ENCODE measurements at regions not wholly inside any gene's neighbourhood (a gene's known extent, or its start where the extent isn't known, plus 50 kb on each side); places are given as distances from the start of the nearest gene placed in this dataset.

DNA sequence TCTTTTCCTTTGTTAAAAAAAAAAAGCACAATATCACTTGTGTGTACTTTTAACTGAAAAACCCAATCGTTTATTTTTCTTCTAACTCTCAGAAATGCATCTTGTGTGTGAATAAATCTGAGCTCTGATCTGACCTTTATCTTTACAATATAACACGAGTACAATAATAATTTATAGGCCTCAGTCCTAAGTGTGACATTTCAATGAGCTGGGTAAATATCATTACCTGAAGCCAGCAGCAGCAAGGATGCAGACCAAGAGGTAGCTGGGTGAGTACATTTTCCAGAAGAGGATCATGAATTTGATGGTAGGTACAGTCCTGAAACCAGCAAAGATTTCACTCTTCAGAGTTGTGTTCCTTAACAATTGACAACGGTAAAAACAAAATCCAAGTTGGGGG lies 264.0 kb upstream of the KIF2A start:
- Histone ChIP-seq H3K4me3 (no peak overlapping the region), H3K4me1 (no peaks in the 10 kb centered on the region), H3K27ac (no peak overlapping the region), H3K9me3 (peaks cover 4% of the 10 kb centered on the region; the same call in 1 of the 3 replicates), H3K4me2 (no peak overlapping the region)
- no peak for ATAC-seq
- DNase-seq (ENCODE audit: low read depth in 1 of 2, low spot score in 1 of 2): no peak
- CTCF ChIA-PET: interaction anchor here (0.7 kb wide), 1 partner anchor 132 kb away, joined by 4 read pairs; no protein-coding TSS in a partner anchor
- FAIRE-seq: no peak
- TF ChIP-seq CHD2 (IDR thresholded peaks at IDR 0.05; ENCODE audit: low read length, partially characterized antibody) (no peak), BCL3 (IDR thresholded peaks at IDR 0.05) (no peak), HMGXB4 (CRISPR knock-in tag; IDR thresholded peaks at IDR 0.05; ENCODE audit: borderline replicate concordance) (no peak), EP300 (IDR thresholded peaks at IDR 0.05) (no peak)
- TF ChIP-seq, protein P1, sequence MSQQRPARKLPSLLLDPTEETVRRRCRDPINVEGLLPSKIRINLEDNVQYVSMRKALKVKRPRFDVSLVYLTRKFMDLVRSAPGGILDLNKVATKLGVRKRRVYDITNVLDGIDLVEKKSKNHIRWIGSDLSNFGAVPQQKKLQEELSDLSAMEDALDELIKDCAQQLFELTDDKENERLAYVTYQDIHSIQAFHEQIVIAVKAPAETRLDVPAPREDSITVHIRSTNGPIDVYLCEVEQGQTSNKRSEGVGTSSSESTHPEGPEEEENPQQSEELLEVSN (IDR thresholded peaks at IDR 0.05; ENCODE audit: borderline replicate concordance, low read depth): no peak
- POLR2A ChIA-PET: no interaction called here
- 2% methylated on average over 3 of the region's 3 CpGs for WGBS (ENCODE audit: missing lambda C conversion rate)

DNA sequence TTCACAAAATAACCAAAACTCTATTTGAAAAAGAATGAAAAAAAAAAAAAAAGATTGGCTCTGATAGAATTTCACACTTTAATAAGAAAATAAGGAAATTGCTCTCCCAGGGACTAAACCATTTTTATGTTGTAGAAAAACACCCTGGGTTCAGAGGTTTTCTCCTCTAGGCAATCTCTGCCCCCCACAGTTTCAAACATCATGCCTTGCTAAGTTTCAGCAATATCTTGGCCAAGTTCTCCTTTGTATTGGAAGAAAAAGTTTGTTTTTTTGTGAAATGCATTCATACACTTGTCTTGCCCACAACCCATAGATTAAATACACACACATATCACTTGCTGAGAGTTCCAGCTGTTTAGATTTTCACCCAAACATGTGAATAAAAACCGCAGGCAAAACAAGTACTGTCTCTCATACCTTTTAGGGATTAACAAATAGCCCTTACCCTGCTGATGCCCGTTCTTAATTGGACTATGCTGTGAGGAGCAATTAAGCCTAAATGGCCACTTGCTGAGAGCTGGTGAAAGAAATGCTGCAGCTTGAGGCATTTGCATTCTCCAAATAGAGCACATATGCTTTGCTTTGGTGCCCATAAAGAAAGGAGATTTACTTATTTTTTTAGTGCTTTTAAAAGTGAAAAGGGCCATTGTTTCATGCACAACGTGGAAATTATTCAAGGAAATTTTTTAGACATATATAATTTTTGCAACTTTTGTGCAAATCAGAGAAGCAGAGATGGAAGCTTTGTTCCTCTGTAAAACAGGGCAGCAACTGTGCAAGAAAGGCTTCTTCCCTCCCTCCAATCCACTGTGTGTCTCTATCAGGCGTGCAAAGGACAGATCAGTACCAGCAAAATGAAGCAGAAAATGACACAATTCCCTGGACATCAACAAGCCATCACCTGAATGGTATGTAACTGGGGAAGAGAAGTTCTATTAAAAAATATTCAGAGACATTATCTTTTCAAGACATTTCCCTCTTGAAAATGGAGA lies 262.4 kb upstream of the KIF2A start:
- Histone ChIP-seq H3K27ac (no peak overlapping the region), H3K9me3 (peaks cover 4% of the 10 kb centered on the region; the same call in 1 of the 3 replicates), H3K4me1 (no peaks in the 10 kb centered on the region), H3K4me3 (no peak overlapping the region), H3K4me2 (no peak overlapping the region)
- TF ChIP-seq RFX5 (IDR thresholded peaks at IDR 0.05): no peak
- ChIA-PET POLR2A (no interaction called here), CTCF (no interaction called here)
- FAIRE-seq (no peak), ATAC-seq (no peak), DNase-seq (ENCODE audit: low read depth in 1 of 2, low spot score in 1 of 2) (no peak)
- WGBS (ENCODE audit: missing lambda C conversion rate): 2% methylated on average over 4 of the region's 4 CpGs

DNA sequence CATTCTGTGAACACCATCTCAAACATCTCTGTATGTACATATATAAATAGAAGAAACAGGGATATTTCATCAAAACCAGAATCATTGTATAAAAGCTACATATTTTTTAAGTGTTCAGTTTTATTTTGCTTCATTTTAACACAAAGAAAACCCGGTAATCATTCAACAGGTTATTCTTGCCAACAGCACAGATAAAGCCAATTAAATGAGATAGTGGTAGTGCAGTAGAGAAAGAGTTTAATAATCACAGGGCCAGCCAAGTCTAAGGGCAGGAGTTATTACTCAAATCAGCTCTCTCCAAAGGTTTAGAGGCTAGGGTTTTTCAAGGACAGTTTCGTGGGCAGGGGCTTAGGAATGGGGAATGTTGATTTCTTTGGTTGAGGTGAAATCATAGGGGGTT lies 261.0 kb upstream of the KIF2A start:
- CTCF ChIA-PET: no interaction called here
- Histone ChIP-seq H3K4me3 (no peak overlapping the region), H3K27ac (no peak overlapping the region), H3K4me2 (no peak overlapping the region), H3K4me1 (no peaks in the 10 kb centered on the region), H3K9me3 (peaks cover 4% of the 10 kb centered on the region; the same call in 1 of the 3 replicates)
- FAIRE-seq: no peak
- ATAC-seq: no peak
- no peak for DNase-seq (ENCODE audit: low read depth in 1 of 2, low spot score in 1 of 2)
- TF ChIP-seq GATA3 (IDR thresholded peaks at IDR 0.05; ENCODE audit: borderline replicate concordance) (no peak), HMGXB4 (CRISPR knock-in tag; IDR thresholded peaks at IDR 0.05; ENCODE audit: borderline replicate concordance) (no peak), KDM5A (IDR thresholded peaks at IDR 0.05) (no peak), HOXB13 (CRISPR knock-in tag; IDR thresholded peaks at IDR 0.05; ENCODE audit: low read depth) (no peak), BHLHE40 (IDR thresholded peaks at IDR 0.05; ENCODE audit: low read depth, low read length) (no peak), CTCF (IDR thresholded peaks at IDR 0.05) (no peak), CBX8 (IDR thresholded peaks at IDR 0.05) (no peak)
- TF ChIP-seq, protein P2, sequence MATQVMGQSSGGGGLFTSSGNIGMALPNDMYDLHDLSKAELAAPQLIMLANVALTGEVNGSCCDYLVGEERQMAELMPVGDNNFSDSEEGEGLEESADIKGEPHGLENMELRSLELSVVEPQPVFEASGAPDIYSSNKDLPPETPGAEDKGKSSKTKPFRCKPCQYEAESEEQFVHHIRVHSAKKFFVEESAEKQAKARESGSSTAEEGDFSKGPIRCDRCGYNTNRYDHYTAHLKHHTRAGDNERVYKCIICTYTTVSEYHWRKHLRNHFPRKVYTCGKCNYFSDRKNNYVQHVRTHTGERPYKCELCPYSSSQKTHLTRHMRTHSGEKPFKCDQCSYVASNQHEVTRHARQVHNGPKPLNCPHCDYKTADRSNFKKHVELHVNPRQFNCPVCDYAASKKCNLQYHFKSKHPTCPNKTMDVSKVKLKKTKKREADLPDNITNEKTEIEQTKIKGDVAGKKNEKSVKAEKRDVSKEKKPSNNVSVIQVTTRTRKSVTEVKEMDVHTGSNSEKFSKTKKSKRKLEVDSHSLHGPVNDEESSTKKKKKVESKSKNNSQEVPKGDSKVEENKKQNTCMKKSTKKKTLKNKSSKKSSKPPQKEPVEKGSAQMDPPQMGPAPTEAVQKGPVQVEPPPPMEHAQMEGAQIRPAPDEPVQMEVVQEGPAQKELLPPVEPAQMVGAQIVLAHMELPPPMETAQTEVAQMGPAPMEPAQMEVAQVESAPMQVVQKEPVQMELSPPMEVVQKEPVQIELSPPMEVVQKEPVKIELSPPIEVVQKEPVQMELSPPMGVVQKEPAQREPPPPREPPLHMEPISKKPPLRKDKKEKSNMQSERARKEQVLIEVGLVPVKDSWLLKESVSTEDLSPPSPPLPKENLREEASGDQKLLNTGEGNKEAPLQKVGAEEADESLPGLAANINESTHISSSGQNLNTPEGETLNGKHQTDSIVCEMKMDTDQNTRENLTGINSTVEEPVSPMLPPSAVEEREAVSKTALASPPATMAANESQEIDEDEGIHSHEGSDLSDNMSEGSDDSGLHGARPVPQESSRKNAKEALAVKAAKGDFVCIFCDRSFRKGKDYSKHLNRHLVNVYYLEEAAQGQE (IDR thresholded peaks at IDR 0.05): no peak
- POLR2A ChIA-PET: no interaction called here
- 12% methylated on average over 2 of the region's 2 CpGs for WGBS (ENCODE audit: missing lambda C conversion rate)
